PC-9 (cell line): ENCODE measurements at regions not wholly inside any gene's neighbourhood (a gene's known extent, or its start where the extent isn't known, plus 50 kb on each side); places are given as distances from the start of the nearest gene placed in this dataset.

Experiments
- EZH2 ChIP-seq: fragments of 200-600 bp; sonication (generic); IDR thresholded peaks from 2 replicates; pipeline ENCODE4 v1.8.0; 2017; ENCODE audit warnings: antibody characterized with exemption, low read depth
- TF ChIP-seq, protein P1 (sequence below): fragments of 200-600 bp; sonication (generic); conservative IDR thresholded peaks from 2 replicates; pipeline ENCODE4 v1.6.1; 2017; ENCODE audit warnings: mixed run types, antibody characterized with exemption, mild to moderate bottlenecking, moderate library complexity

DNA sequence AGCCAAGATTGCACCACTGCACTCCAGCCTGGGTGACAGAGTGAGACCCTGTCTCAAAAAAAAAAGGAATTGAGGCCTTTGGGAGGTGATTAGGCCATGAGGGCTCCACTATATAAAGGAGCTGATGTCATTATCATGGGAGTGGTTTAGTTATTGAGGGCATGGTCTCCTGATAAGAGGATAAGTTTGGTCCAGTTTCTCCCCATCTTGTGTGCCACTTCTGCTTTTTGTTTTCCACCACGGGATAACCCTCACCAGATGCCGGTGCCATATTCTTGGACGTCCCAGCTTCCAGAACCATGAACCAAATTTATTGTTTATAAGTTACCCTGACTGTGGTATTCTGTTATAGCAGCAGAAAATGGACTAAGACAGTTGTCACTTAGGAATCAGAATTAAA, 125.8 kb downstream of the C1D start:
- TF ChIP-seq, protein P1, sequence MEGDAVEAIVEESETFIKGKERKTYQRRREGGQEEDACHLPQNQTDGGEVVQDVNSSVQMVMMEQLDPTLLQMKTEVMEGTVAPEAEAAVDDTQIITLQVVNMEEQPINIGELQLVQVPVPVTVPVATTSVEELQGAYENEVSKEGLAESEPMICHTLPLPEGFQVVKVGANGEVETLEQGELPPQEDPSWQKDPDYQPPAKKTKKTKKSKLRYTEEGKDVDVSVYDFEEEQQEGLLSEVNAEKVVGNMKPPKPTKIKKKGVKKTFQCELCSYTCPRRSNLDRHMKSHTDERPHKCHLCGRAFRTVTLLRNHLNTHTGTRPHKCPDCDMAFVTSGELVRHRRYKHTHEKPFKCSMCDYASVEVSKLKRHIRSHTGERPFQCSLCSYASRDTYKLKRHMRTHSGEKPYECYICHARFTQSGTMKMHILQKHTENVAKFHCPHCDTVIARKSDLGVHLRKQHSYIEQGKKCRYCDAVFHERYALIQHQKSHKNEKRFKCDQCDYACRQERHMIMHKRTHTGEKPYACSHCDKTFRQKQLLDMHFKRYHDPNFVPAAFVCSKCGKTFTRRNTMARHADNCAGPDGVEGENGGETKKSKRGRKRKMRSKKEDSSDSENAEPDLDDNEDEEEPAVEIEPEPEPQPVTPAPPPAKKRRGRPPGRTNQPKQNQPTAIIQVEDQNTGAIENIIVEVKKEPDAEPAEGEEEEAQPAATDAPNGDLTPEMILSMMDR: no peak
- no peak for TF ChIP-seq EZH2
